K562 (cell line): ENCODE measurements at regions not wholly inside any gene's neighbourhood (a gene's known extent, or its start where the extent isn't known, plus 50 kb on each side); places are given as distances from the start of the nearest gene placed in this dataset.

Experiments
- ATAC-seq: fragments of 200-7000 bp; cut with Tn5 transposase; 3 replicates; pipeline ENCODE4 v1.9.1; 2020; ENCODE audit warnings: moderate library complexity
- BruUV-seq: library from RNA; stranded (reverse); fragments of 400-500 nt; replicated peaks from 2 replicates; lab custom pipeline; 2021; lab: Mats Ljungman, UMichigan
- CTCF ChIA-PET: fragments of 300-600 bp; formaldehyde crosslinking; extraction: SDS; loops from one replicate; lab custom pipeline; 2021; ENCODE audit warnings: low intra/inter-chr PET ratio; lab: Yijun Ruan, JAX
- POLR2A ChIA-PET: fragments of 300-600, 350-650 bp; sonication (Branson Sonifier 250); formaldehyde crosslinking; extraction: SDS; loops from one replicate; lab custom pipeline; 2021; ENCODE audit warnings: antibody characterized with exemption, inconsistent platforms; lab: Yijun Ruan, JAX
- DNase-seq, 4 experiments: peaks; one replicate each; pipeline versions ENCODE4 v3.0.0 to v3.0.0-alpha.2; 2011 to 2018; ENCODE audit warnings: low spot score in 3 of 4, mixed read lengths in 3 of 4; ENCODE audit errors: extremely low read depth in 1 of 4
- FAIRE-seq: peaks from 2 replicates; lab custom pipeline; 2011; peaks lifted over from hg19 to GRCh38; lab: Jason Lieb, UNC
- H2AFZ ChIP-seq: 2 replicates; pipeline ENCODE4 v1.6.0; 2011; ENCODE audit warnings: low read depth, low read length, control low read depth, inconsistent platforms
- H3K27ac ChIP-seq: fragments of 200-600 bp; 3 replicates; pipeline ENCODE4 v1.8.0; 2011; ENCODE audit warnings: low read depth, mild to moderate bottlenecking, control low read depth, inconsistent platforms, low read length, moderate library complexity, mixed read lengths; ENCODE audit errors: extremely low read depth
- H3K27me3 ChIP-seq, 2 experiments: fragments of 300-600 bp in 1 of 2; 2 replicates in 1 of 2; 3 replicates in 1 of 2; pipeline versions ENCODE4 v1.6.0 to v1.8.0; 2011; ENCODE audit warnings: inconsistent platforms in 2 of 2, low read length in 2 of 2, mild to moderate bottlenecking in 1 of 2, mixed read lengths in 1 of 2, moderate library complexity in 1 of 2; ENCODE audit not compliant: control insufficient read depth in 2 of 2, insufficient read depth in 2 of 2
- H3K36me3 ChIP-seq: fragments of 300-600 bp; 3 replicates; pipeline ENCODE4 v1.8.0; 2011; ENCODE audit warnings: mild to moderate bottlenecking, low read length, inconsistent platforms; ENCODE audit not compliant: control insufficient read depth, insufficient read depth
- H3K4me1 ChIP-seq, 2 experiments: fragments of 200-600 bp in 1 of 2; replicated peaks in 1 of 2; 2 replicates in 1 of 2; 3 replicates in 1 of 2; pipeline versions ENCODE4 v1.5.1 to v1.8.0; 2011; ENCODE audit warnings: inconsistent platforms in 2 of 2, low read length in 2 of 2, mild to moderate bottlenecking in 1 of 2, mixed read lengths in 1 of 2, moderate library complexity in 1 of 2; ENCODE audit not compliant: control insufficient read depth in 2 of 2, insufficient read depth in 2 of 2
- H3K4me2 ChIP-seq: 2 replicates; pipeline ENCODE4 v1.6.1; 2011; ENCODE audit warnings: low read length, control low read depth, inconsistent platforms, mixed read lengths; ENCODE audit not compliant: insufficient read depth
- H3K4me3 ChIP-seq: fragments of 200-600 bp; sonication (generic), shearing (Covaris generic); 2 replicates; pipeline ENCODE4 v1.5.1; 2016; ENCODE audit warnings: control low read depth, inconsistent platforms
- H3K79me2 ChIP-seq: fragments of 200-600 bp; 3 replicates; pipeline ENCODE4 v1.8.0; 2011; ENCODE audit warnings: low read length, inconsistent platforms; ENCODE audit not compliant: control insufficient read depth, insufficient read depth
- H3K9ac ChIP-seq, 2 experiments: 2 replicates each; pipeline versions ENCODE4 v1.6.0 to v1.6.1; 2011; ENCODE audit warnings: low read depth in 2 of 2, low read length in 2 of 2, control low read depth in 1 of 2, inconsistent platforms in 1 of 2, mild to moderate bottlenecking in 1 of 2, mixed read lengths in 1 of 2; ENCODE audit not compliant: insufficient read depth in 1 of 2
- H3K9me1 ChIP-seq: one replicate; pipeline ENCODE4 v1.6.0; 2011; ENCODE audit warnings: inconsistent platforms, mild to moderate bottlenecking, low read length, moderate library complexity; ENCODE audit not compliant: control insufficient read depth, insufficient read depth
- H3K9me3 ChIP-seq: replicated peaks from 2 replicates; pipeline ENCODE4 v1.5.1; 2011; ENCODE audit warnings: low read depth, low read length, inconsistent platforms; ENCODE audit not compliant: control insufficient read depth, insufficient read depth
- H4K20me1 ChIP-seq: replicated peaks from 2 replicates; pipeline ENCODE4 v1.6.1; 2011; ENCODE audit warnings: low read length, inconsistent platforms, mixed read lengths; ENCODE audit not compliant: control insufficient read depth, insufficient read depth
- ASH1L ChIP-seq: fragments of 450-650 bp; IDR thresholded peaks from 2 replicates; pipeline ENCODE4 v1.6.1; 2018; ENCODE audit warnings: borderline replicate concordance, mild to moderate bottlenecking, low read depth; ENCODE audit not compliant: partially characterized antibody
- BRCA1 ChIP-seq, 2 experiments: fragments of 450-650 bp in 1 of 2; sonication (generic) in 1 of 2; formaldehyde crosslinking in 1 of 2; IDR thresholded peaks; 2 replicates each; pipeline versions ENCODE4 v1.5.0 to v1.6.1; 2017 to 2020; ENCODE audit warnings: mild to moderate bottlenecking in 1 of 2, missing genetic modification reagents in 1 of 2
- FOXK1 ChIP-seq: sonication (generic); formaldehyde crosslinking; IDR thresholded peaks from 2 replicates; pipeline ENCODE4 v1.8.0; 2022; ENCODE audit warnings: missing genetic modification reagents, mild to moderate bottlenecking, borderline replicate concordance
- JUN ChIP-seq, 2 experiments: sonication (generic) in 1 of 2; formaldehyde crosslinking in 1 of 2; IDR thresholded peaks; 2 replicates each; pipeline versions ENCODE4 v1.6.1 to v1.8.0; 2012 to 2022; ENCODE audit warnings: borderline replicate concordance in 2 of 2, mild to moderate bottlenecking in 2 of 2, improper control_type of control experiment in 1 of 2, low read depth in 1 of 2, low read length in 1 of 2, missing genetic modification reagents in 1 of 2
- PHF20 ChIP-seq: fragments of 450-650 bp; IDR thresholded peaks from 2 replicates; pipeline ENCODE4 v1.6.1; 2018; ENCODE audit not compliant: partially characterized antibody
- SETDB1 ChIP-seq: IDR thresholded peaks from one replicate; pipeline ENCODE4 v1.6.1; 2012; ENCODE audit warnings: low read length, control low read depth, inconsistent platforms
- YBX1 ChIP-seq: fragments of 450-650 bp; IDR thresholded peaks from 2 replicates; pipeline ENCODE4 v1.7.1; 2016; ENCODE audit warnings: mild to moderate bottlenecking
- WGBS: fragments of 100-300 bp; shearing (Covaris generic); methylation state at CpG from one replicate; pipeline ENCODE4 v1.1.6; 2016; ENCODE audit warnings: low coverage, mixed read lengths; ENCODE audit not compliant: insufficient coverage; ENCODE audit errors: missing lambda C conversion rate; 5-methylcytosine and 5-hydroxymethylcytosine counted together
- in situ Hi-C: fragments of 300-500 bp; cut with MboI; formaldehyde crosslinking; loops from 4 replicates; pipeline ENCODE4 v1.15.0; 2018; ENCODE audit warnings: inconsistent platforms, mixed read lengths
- intact Hi-C: fragments of 100-400 bp; cut with micrococcal nuclease; formaldehyde crosslinking; loops from 2 replicates; pipeline ENCODE4 v1.14.2; 2022
- TF ChIP-seq, protein P1 (sequence below): fragments of 450-650 bp; IDR thresholded peaks from 2 replicates; pipeline ENCODE4 v1.6.1; 2016; ENCODE audit warnings: low read depth
- TF ChIP-seq, protein P2 (sequence below): fragments of 250-450 bp; sonication (Bioruptor Pico); IDR thresholded peaks from 2 replicates; pipeline ENCODE4 v1.8.0; 2021; ENCODE audit warnings: moderate library complexity, mild to moderate bottlenecking, inconsistent platforms
- TF ChIP-seq, protein P3 (sequence below): fragments of 450-650 bp; IDR thresholded peaks from 2 replicates; pipeline ENCODE4 v1.6.1; 2017; ENCODE audit warnings: antibody characterized with exemption, mild to moderate bottlenecking

DNA sequence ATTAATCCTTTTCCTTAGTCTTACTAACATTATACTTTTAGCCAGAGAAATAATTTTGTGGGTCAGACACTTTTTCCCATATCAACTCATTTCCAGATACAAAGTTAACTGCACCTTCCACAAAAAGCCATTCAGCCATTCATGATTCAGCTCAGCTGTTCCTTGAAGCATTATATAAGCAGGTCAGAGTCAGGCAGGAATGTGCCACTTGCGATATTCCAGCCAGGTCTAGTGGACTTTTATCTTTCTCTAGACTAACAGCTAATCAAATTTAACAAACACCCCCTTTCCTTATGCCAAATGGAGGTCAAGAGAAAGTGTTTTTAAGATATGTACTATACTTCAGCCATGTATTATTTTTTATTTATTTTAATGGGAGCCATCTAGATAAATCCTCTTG lies 75.6 kb upstream of the EPB41L3 start:
- ChIA-PET POLR2A (no interaction called here), CTCF (no interaction called here)
- no peak for FAIRE-seq
- TF ChIP-seq SETDB1 (no peak), ASH1L (no peak), YBX1 (no peak), JUN (IDR thresholded peaks at IDR 0.05; ENCODE audit: borderline replicate concordance, low read depth, low read length) (no peak), JUN (CRISPR knock-in tag; IDR thresholded peaks at IDR 0.05; ENCODE audit: borderline replicate concordance) (no peak), FOXK1 (CRISPR knock-in tag) (no peak), BRCA1 (IDR thresholded peaks at IDR 0.05) (no peak), BRCA1 (CRISPR knock-in tag; IDR thresholded peaks at IDR 0.05) (no peak), PHF20 (no peak)
- TF ChIP-seq, protein P1, sequence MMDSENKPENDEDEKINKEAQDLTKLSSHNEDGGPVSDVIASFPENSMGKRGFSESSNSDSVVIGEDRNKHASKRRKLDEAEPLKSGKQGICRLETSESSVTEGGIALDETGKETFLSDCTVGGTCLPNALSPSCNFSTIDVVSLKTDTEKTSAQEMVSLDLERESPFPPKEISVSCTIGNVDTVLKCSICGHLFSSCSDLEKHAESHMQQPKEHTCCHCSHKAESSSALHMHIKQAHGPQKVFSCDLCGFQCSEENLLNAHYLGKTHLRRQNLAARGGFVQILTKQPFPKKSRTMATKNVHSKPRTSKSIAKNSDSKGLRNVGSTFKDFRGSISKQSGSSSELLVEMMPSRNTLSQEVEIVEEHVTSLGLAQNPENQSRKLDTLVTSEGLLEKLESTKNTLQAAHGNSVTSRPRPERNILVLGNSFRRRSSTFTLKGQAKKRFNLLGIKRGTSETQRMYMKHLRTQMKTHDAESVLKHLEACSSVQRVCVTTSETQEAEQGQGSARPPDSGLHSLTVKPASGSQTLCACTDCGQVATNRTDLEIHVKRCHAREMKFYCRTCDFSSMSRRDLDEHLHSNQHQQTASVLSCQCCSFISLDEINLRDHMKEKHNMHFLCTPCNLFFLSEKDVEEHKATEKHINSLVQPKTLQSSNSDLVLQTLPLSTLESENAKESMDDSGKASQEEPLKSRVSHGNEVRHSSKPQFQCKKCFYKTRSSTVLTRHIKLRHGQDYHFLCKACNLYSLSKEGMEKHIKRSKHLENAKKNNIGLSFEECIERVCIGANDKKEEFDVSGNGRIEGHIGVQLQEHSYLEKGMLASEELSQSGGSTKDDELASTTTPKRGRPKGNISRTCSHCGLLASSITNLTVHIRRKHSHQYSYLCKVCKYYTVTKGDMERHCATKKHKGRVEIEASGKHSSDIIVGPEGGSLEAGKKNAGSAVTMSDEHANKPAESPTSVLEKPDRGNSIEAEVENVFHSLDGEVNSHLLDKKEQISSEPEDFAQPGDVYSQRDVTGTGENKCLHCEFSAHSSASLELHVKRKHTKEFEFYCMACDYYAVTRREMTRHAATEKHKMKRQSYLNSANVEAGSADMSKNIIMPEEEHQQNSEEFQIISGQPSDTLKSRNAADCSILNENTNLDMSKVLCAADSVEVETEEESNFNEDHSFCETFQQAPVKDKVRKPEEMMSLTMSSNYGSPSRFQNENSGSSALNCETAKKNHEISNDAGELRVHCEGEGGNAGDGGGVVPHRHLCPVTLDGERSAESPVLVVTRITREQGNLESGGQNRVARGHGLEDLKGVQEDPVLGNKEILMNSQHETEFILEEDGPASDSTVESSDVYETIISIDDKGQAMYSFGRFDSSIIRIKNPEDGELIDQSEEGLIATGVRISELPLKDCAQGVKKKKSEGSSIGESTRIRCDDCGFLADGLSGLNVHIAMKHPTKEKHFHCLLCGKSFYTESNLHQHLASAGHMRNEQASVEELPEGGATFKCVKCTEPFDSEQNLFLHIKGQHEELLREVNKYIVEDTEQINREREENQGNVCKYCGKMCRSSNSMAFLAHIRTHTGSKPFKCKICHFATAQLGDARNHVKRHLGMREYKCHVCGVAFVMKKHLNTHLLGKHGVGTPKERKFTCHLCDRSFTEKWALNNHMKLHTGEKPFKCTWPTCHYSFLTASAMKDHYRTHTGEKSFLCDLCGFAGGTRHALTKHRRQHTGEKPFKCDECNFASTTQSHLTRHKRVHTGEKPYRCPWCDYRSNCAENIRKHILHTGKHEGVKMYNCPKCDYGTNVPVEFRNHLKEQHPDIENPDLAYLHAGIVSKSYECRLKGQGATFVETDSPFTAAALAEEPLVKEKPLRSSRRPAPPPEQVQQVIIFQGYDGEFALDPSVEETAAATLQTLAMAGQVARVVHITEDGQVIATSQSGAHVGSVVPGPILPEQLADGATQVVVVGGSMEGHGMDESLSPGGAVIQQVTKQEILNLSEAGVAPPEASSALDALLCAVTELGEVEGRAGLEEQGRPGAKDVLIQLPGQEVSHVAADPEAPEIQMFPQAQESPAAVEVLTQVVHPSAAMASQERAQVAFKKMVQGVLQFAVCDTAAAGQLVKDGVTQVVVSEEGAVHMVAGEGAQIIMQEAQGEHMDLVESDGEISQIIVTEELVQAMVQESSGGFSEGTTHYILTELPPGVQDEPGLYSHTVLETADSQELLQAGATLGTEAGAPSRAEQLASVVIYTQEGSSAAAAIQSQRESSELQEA, result no peak
- TF ChIP-seq, protein P2, sequence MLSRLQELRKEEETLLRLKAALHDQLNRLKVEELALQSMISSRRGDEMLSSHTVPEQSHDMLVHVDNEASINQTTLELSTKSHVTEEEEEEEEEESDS (CRISPR knock-in tag), result no peak
- TF ChIP-seq, protein P3, sequence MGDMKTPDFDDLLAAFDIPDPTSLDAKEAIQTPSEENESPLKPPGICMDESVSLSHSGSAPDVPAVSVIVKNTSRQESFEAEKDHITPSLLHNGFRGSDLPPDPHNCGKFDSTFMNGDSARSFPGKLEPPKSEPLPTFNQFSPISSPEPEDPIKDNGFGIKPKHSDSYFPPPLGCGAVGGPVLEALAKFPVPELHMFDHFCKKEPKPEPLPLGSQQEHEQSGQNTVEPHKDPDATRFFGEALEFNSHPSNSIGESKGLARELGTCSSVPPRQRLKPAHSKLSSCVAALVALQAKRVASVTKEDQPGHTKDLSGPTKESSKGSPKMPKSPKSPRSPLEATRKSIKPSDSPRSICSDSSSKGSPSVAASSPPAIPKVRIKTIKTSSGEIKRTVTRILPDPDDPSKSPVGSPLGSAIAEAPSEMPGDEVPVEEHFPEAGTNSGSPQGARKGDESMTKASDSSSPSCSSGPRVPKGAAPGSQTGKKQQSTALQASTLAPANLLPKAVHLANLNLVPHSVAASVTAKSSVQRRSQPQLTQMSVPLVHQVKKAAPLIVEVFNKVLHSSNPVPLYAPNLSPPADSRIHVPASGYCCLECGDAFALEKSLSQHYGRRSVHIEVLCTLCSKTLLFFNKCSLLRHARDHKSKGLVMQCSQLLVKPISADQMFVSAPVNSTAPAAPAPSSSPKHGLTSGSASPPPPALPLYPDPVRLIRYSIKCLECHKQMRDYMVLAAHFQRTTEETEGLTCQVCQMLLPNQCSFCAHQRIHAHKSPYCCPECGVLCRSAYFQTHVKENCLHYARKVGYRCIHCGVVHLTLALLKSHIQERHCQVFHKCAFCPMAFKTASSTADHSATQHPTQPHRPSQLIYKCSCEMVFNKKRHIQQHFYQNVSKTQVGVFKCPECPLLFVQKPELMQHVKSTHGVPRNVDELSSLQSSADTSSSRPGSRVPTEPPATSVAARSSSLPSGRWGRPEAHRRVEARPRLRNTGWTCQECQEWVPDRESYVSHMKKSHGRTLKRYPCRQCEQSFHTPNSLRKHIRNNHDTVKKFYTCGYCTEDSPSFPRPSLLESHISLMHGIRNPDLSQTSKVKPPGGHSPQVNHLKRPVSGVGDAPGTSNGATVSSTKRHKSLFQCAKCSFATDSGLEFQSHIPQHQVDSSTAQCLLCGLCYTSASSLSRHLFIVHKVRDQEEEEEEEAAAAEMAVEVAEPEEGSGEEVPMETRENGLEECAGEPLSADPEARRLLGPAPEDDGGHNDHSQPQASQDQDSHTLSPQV, result no peak

More for the DNA sequence above, 75.6 kb upstream of the EPB41L3 start:
- intact Hi-C loops, result no loop called here
- no TSS peak for BruUV-seq
- Histone ChIP-seq H3K27me3 (no peaks in the 10 kb centered on the region), H3K9ac (no peak overlapping the region), H3K36me3 (no peaks in the 10 kb centered on the region), H3K9me3 (no peaks in the 10 kb centered on the region), H3K4me2 (no peak overlapping the region), H4K20me1 (no peaks in the 10 kb centered on the region), H3K4me3 (no peak overlapping the region), H3K79me2 (no peaks in the 10 kb centered on the region), H2AFZ (no peak overlapping the region), H3K9me1 (no peaks in the 10 kb centered on the region), H3K4me1 (no peaks in the 10 kb centered on the region), H3K27ac (no peak overlapping the region)
- in situ Hi-C loops, result no loop called here
- DNase-seq (no peak), ATAC-seq (no peak)
- 4% methylated on average over 1 of the region's 1 CpG for WGBS
